ENCODE measurements at regions not wholly inside any gene's neighbourhood (a gene's known extent, or its start where the extent isn't known, plus 50 kb on each side); places are given as distances from the start of the nearest gene placed in this dataset.
A peak's percentile ranks its signal among the peaks of the same experiment; 100 is the strongest.

- H3K27ac ChIP-seq (ENCODE audit: low read depth in 1 of 3, low read length in 2 of 3): no peak overlapping the region
- no peaks in the 10 kb centered on the region for H3K36me3 ChIP-seq (ENCODE audit: control insufficient read depth in 3 of 3, insufficient read depth in 2 of 3, low read depth in 1 of 3, low read length in 3 of 3)
- H3K9me3 ChIP-seq (ENCODE audit: control insufficient read depth in 2 of 2, insufficient read depth in 1 of 2, low read depth in 1 of 2, low read length in 1 of 2): no peaks in the 10 kb centered on the region
- no peak overlapping the region for H3K4me3 ChIP-seq (ENCODE audit: low read depth in 1 of 3, low read length in 3 of 3)
- FAIRE-seq: no peak
- no peaks in the 10 kb centered on the region for H3K27me3 ChIP-seq (ENCODE audit: control insufficient read depth in 3 of 3, insufficient read depth in 3 of 3, low read length in 3 of 3)
- WGBS, 3 donors: 84 to 90% (median 88%) methylated on average over 5 of the region's 5 CpGs
- no peaks in the 10 kb centered on the region for H3K4me1 ChIP-seq (ENCODE audit: control insufficient read depth in 3 of 3, insufficient read depth in 2 of 3, low read depth in 1 of 3, low read length in 2 of 3)
- DNase-seq: no peak
Measured at GRCh38 chr6:151671195-151671594, 136.3 kb upstream of the ESR1 start.

DNA sequence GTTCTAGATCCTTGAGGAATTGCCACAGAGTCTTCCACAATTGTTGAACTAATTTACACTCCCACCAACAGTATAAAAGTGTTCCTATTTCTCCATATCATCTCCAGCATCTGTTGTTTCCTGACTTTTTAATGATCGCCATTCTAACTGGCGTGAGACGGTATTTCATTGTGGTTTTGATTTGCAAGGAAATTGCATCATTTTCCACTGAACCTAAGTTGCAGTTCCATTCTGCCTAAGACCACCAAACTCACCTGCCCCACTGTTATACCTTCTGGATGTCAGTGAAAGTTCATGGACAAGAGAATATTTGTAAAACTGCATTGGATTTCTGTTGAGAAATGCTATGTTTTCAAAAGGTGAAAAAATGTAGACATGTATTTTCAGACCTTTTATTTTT lies 132.9 kb upstream of the ESR1 start:
- no peaks in the 10 kb centered on the region for H3K36me3 ChIP-seq (ENCODE audit: control insufficient read depth in 3 of 3, insufficient read depth in 2 of 3, low read depth in 1 of 3, low read length in 3 of 3)
- no peaks in the 10 kb centered on the region for H3K4me1 ChIP-seq (ENCODE audit: control insufficient read depth in 3 of 3, insufficient read depth in 2 of 3, low read depth in 1 of 3, low read length in 2 of 3)
- no peak overlapping the region for H3K4me3 ChIP-seq (ENCODE audit: low read depth in 1 of 3, low read length in 3 of 3)
- no peak for DNase-seq
- FAIRE-seq: no peak
- H3K27ac ChIP-seq (ENCODE audit: low read depth in 1 of 3, low read length in 2 of 3): no peak overlapping the region
- WGBS, 3 donors: 83 to 96% (median 86%) methylated on average over 3 of the region's 3 CpGs
- H3K9me3 ChIP-seq (ENCODE audit: control insufficient read depth in 2 of 2, insufficient read depth in 1 of 2, low read depth in 1 of 2, low read length in 1 of 2): no peaks in the 10 kb centered on the region
- no peaks in the 10 kb centered on the region for H3K27me3 ChIP-seq (ENCODE audit: control insufficient read depth in 3 of 3, insufficient read depth in 3 of 3, low read length in 3 of 3)

GRCh38 chr6:151675746-151676459 lies 131.6 kb upstream of the ESR1 start:
- no peak for FAIRE-seq
- 24 to 42% (median 28%) methylated on average over 8 of the region's 8 CpGs for whole genome bisulfite sequencing, 3 donors
- no peaks in the 10 kb centered on the region for H3K27me3 ChIP-seq (ENCODE audit: control insufficient read depth in 3 of 3, insufficient read depth in 3 of 3, low read length in 3 of 3)

DNA sequence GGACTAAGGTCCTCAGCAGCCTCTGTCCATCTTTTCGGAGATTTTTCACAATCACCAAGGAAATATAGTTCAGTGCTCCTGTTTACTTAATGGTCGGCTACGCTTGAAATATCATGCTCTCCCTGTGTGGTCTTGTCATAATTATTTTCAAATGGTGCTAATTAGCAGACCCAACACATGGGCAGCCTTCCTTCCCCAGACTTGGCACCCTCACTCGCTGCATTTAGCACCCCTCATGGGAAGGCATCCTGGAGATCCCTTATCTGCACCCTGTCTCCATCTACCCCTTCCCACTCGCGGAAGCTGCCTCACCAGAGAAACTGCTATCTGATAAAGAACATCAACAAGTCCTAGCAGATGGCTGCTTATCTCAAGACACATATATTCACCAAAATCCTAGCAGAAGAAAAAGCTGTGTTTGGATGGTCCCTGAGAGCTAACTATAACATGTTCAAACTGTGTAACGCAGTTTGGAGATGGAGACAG lies 131.0 kb upstream of the ESR1 start:
- Histone ChIP-seq H3K27me3 (ENCODE audit: control insufficient read depth in 3 of 3, insufficient read depth in 3 of 3, low read length in 3 of 3) (no peaks in the 10 kb centered on the region), H3K9me3 (ENCODE audit: control insufficient read depth in 2 of 2, insufficient read depth in 1 of 2, low read depth in 1 of 2, low read length in 1 of 2) (no peaks in the 10 kb centered on the region), H3K4me1 (ENCODE audit: control insufficient read depth in 3 of 3, insufficient read depth in 2 of 3, low read depth in 1 of 3, low read length in 2 of 3) (no peaks in the 10 kb centered on the region), H3K36me3 (ENCODE audit: control insufficient read depth in 3 of 3, insufficient read depth in 2 of 3, low read depth in 1 of 3, low read length in 3 of 3) (no peaks in the 10 kb centered on the region), H3K4me3 (ENCODE audit: low read depth in 1 of 3, low read length in 3 of 3) (no peak overlapping the region), H3K27ac (ENCODE audit: low read depth in 1 of 3, low read length in 2 of 3) (no peak overlapping the region)
- 68 to 91% (median 80%) methylated on average over 7 of the region's 7 CpGs for WGBS, 3 donors
- DNase-seq: no peak
- FAIRE-seq: no peak

More at GRCh38 chr6:151675746-151676459, 131.6 kb upstream of the ESR1 start:
- Histone ChIP-seq H3K9me3 (ENCODE audit: control insufficient read depth in 2 of 2, insufficient read depth in 1 of 2, low read depth in 1 of 2, low read length in 1 of 2) (no peaks in the 10 kb centered on the region), H3K4me1 (ENCODE audit: control insufficient read depth in 3 of 3, insufficient read depth in 2 of 3, low read depth in 1 of 3, low read length in 2 of 3) (no peaks in the 10 kb centered on the region), H3K4me3 (ENCODE audit: low read depth in 1 of 3, low read length in 3 of 3) (no peak overlapping the region), H3K36me3 (ENCODE audit: control insufficient read depth in 3 of 3, insufficient read depth in 2 of 3, low read depth in 1 of 3, low read length in 3 of 3) (no peaks in the 10 kb centered on the region), H3K27ac (ENCODE audit: low read depth in 1 of 3, low read length in 2 of 3) (no peak overlapping the region)
- DNase-seq: peak; percentile 43 to 63

- Histone ChIP-seq H3K9me3 (ENCODE audit: control insufficient read depth in 2 of 2, insufficient read depth in 1 of 2, low read depth in 1 of 2, low read length in 1 of 2) (no peaks in the 10 kb centered on the region), H3K4me1 (ENCODE audit: control insufficient read depth in 3 of 3, insufficient read depth in 2 of 3, low read depth in 1 of 3, low read length in 2 of 3) (no peaks in the 10 kb centered on the region), H3K27me3 (ENCODE audit: control insufficient read depth in 3 of 3, insufficient read depth in 3 of 3, low read length in 3 of 3) (no peaks in the 10 kb centered on the region), H3K36me3 (ENCODE audit: control insufficient read depth in 3 of 3, insufficient read depth in 2 of 3, low read depth in 1 of 3, low read length in 3 of 3) (no peaks in the 10 kb centered on the region), H3K4me3 (ENCODE audit: low read depth in 1 of 3, low read length in 3 of 3) (no peak overlapping the region), H3K27ac (ENCODE audit: low read depth in 1 of 3, low read length in 2 of 3) (no peak overlapping the region)
- FAIRE-seq: no peak
- DNase-seq: no peak
- 72 to 78% (median 72%) methylated on average over 6 of the region's 6 CpGs for WGBS, 3 donors
Measured at GRCh38 chr6:151677404-151677803, 130.1 kb upstream of the ESR1 start.

- no peak for DNase-seq
- FAIRE-seq: no peak
- Histone ChIP-seq H3K36me3 (ENCODE audit: control insufficient read depth in 3 of 3, insufficient read depth in 2 of 3, low read depth in 1 of 3, low read length in 3 of 3) (no peaks in the 10 kb centered on the region), H3K9me3 (ENCODE audit: control insufficient read depth in 2 of 2, insufficient read depth in 1 of 2, low read depth in 1 of 2, low read length in 1 of 2) (no peaks in the 10 kb centered on the region), H3K4me3 (ENCODE audit: low read depth in 1 of 3, low read length in 3 of 3) (no peak overlapping the region), H3K4me1 (ENCODE audit: control insufficient read depth in 3 of 3, insufficient read depth in 2 of 3, low read depth in 1 of 3, low read length in 2 of 3) (no peaks in the 10 kb centered on the region), H3K27me3 (ENCODE audit: control insufficient read depth in 3 of 3, insufficient read depth in 3 of 3, low read length in 3 of 3) (no peaks in the 10 kb centered on the region), H3K27ac (ENCODE audit: low read depth in 1 of 3, low read length in 2 of 3) (no peak overlapping the region)
- 89 to 94% (median 93%) methylated on average over 9 of the region's 9 CpGs for WGBS, 3 donors
Measured at GRCh38 chr6:151679081-151679480, 128.4 kb upstream of the ESR1 start.

GRCh38 chr6:151679941-151680340 lies 127.5 kb upstream of the ESR1 start:
- Histone ChIP-seq H3K4me3 (ENCODE audit: low read depth in 1 of 3, low read length in 3 of 3) (no peak overlapping the region), H3K4me1 (ENCODE audit: control insufficient read depth in 3 of 3, insufficient read depth in 2 of 3, low read depth in 1 of 3, low read length in 2 of 3) (no peaks in the 10 kb centered on the region), H3K36me3 (ENCODE audit: control insufficient read depth in 3 of 3, insufficient read depth in 2 of 3, low read depth in 1 of 3, low read length in 3 of 3) (no peaks in the 10 kb centered on the region), H3K27ac (ENCODE audit: low read depth in 1 of 3, low read length in 2 of 3) (no peak overlapping the region), H3K27me3 (ENCODE audit: control insufficient read depth in 3 of 3, insufficient read depth in 3 of 3, low read length in 3 of 3) (peaks cover 0 to 2% (median 0%) of the 10 kb centered on the region in 3 donors), H3K9me3 (ENCODE audit: control insufficient read depth in 2 of 2, insufficient read depth in 1 of 2, low read depth in 1 of 2, low read length in 1 of 2) (no peaks in the 10 kb centered on the region)
- no peak for FAIRE-seq
- 91 to 95% (median 93%) methylated on average over 4 to 5 of the region's 5 CpGs for WGBS, 3 donors
- no peak for DNase-seq

- no peaks in the 10 kb centered on the region for H3K9me3 ChIP-seq (ENCODE audit: control insufficient read depth in 2 of 2, insufficient read depth in 1 of 2, low read depth in 1 of 2, low read length in 1 of 2)
- 83 to 89% (median 89%) methylated on average over 16 of the region's 16 CpGs for WGBS, 3 donors
- H3K36me3 ChIP-seq (ENCODE audit: control insufficient read depth in 3 of 3, insufficient read depth in 2 of 3, low read depth in 1 of 3, low read length in 3 of 3): no peaks in the 10 kb centered on the region
- no peaks in the 10 kb centered on the region for H3K4me1 ChIP-seq (ENCODE audit: control insufficient read depth in 3 of 3, insufficient read depth in 2 of 3, low read depth in 1 of 3, low read length in 2 of 3)
- H3K27ac ChIP-seq (ENCODE audit: low read depth in 1 of 3, low read length in 2 of 3): peak overlapping the region in 1 of 3 donors; percentile 81
- DNase-seq (no peak), FAIRE-seq (no peak)
- peaks cover 0 to 2% (median 0%) of the 10 kb centered on the region in 3 donors for H3K27me3 ChIP-seq (ENCODE audit: control insufficient read depth in 3 of 3, insufficient read depth in 3 of 3, low read length in 3 of 3)
- H3K4me3 ChIP-seq (ENCODE audit: low read depth in 1 of 3, low read length in 3 of 3): no peak overlapping the region
Measured at GRCh38 chr6:151680846-151681432, 126.5 kb upstream of the ESR1 start.
